HepG2 (cell line): ENCODE measurements at regions not wholly inside any gene's neighbourhood (a gene's known extent, or its start where the extent isn't known, plus 50 kb on each side); places are given as distances from the start of the nearest gene placed in this dataset.

Source experiments
- ATAC-seq: fragments of 200-7000 bp; cut with Tn5 transposase; 3 replicates; pipeline ENCODE4 v1.9.1; 2020; ENCODE audit warnings: mild to moderate bottlenecking, moderate library complexity
- BruUV-seq: library from RNA; stranded (reverse); fragments of 400-500 nt; replicated peaks from 2 replicates; lab custom pipeline; 2021; lab: Mats Ljungman, UMichigan
- CTCF ChIA-PET: fragments of 300-600 bp; formaldehyde crosslinking; extraction: SDS; loops from one replicate; lab custom pipeline; 2021; ENCODE audit warnings: low total read pairs, inconsistent platforms, low intra/inter-chr PET ratio; lab: Yijun Ruan, JAX
- POLR2A ChIA-PET: fragments of 350-600 bp; sonication (Branson Sonifier 250); formaldehyde crosslinking; loops from one replicate; lab custom pipeline; 2020; ENCODE audit warnings: antibody characterized with exemption, inconsistent platforms; lab: Yijun Ruan, JAX
- DNase-seq: peaks from one replicate; pipeline ENCODE4 v3.0.0-alpha.2; 2015; ENCODE audit warnings: low spot score
- FAIRE-seq: peaks from 3 replicates; lab custom pipeline; 2011; peaks lifted over from hg19 to GRCh38; lab: Jason Lieb, UNC
- H2AFZ ChIP-seq: one replicate; pipeline ENCODE4 v1.6.1; 2011; ENCODE audit warnings: low read length, inconsistent platforms
- H3K27ac ChIP-seq: fragments of 300-600 bp; 3 replicates; pipeline ENCODE4 v1.8.0; 2011; ENCODE audit warnings: mixed run types, mild to moderate bottlenecking, mixed read lengths, low read length, inconsistent platforms; ENCODE audit not compliant: insufficient read depth; ENCODE audit errors: extremely low read length
- H3K27me3 ChIP-seq, 2 experiments: fragments of 200-600 bp in 1 of 2; 2 replicates in 1 of 2; 3 replicates in 1 of 2; pipeline versions ENCODE4 v1.6.0 to v1.8.0; 2011; ENCODE audit warnings: low read length in 2 of 2, mild to moderate bottlenecking in 2 of 2, moderate library complexity in 2 of 2, inconsistent platforms in 1 of 2; ENCODE audit not compliant: insufficient read depth in 2 of 2, control insufficient read depth in 1 of 2
- H3K36me3 ChIP-seq, 2 experiments: fragments of 200-600 bp in 1 of 2; replicated peaks in 1 of 2; 2 replicates in 1 of 2; 3 replicates in 1 of 2; pipeline versions ENCODE4 v1.5.1 to v1.8.0; 2011; ENCODE audit warnings: low read length in 2 of 2, inconsistent platforms in 1 of 2; ENCODE audit not compliant: insufficient read depth in 2 of 2, control insufficient read depth in 1 of 2
- H3K4me1 ChIP-seq: 2 replicates; pipeline ENCODE4 v1.5.1; 2012; ENCODE audit warnings: low read length, inconsistent platforms; ENCODE audit not compliant: insufficient read depth
- H3K4me2 ChIP-seq: 2 replicates; pipeline ENCODE4 v1.6.0; 2011; ENCODE audit warnings: low read depth, low read length, inconsistent platforms
- H3K4me3 ChIP-seq, 3 experiments: fragments of 200-600 bp in 1 of 3; sonication (generic), shearing (Covaris generic) in 1 of 3; replicated peaks in 1 of 3; 2 replicates each; pipeline ENCODE4 v1.5.1; 2011 to 2016; ENCODE audit warnings: low read length in 3 of 3, inconsistent platforms in 2 of 3, low read depth in 2 of 3, mild to moderate bottlenecking in 2 of 3, control low read depth in 1 of 3, mixed read lengths in 1 of 3; ENCODE audit not compliant: insufficient read depth in 1 of 3
- H3K79me2 ChIP-seq: one replicate; pipeline ENCODE4 v1.6.1; 2011; ENCODE audit warnings: low read length, inconsistent platforms; ENCODE audit not compliant: insufficient read depth
- H3K9ac ChIP-seq: 2 replicates; pipeline ENCODE4 v1.6.0; 2011; ENCODE audit warnings: mild to moderate bottlenecking, low read depth, low read length, inconsistent platforms; ENCODE audit not compliant: insufficient read depth
- H3K9me3 ChIP-seq: 2 replicates; pipeline ENCODE4 v1.5.1; 2012; ENCODE audit warnings: mild to moderate bottlenecking, low read length
- H4K20me1 ChIP-seq: 2 replicates; pipeline ENCODE4 v1.6.0; 2011; ENCODE audit warnings: inconsistent platforms, mild to moderate bottlenecking, low read length, moderate library complexity; ENCODE audit not compliant: insufficient read depth
- ATF4 ChIP-seq, 2 experiments: fragments of 450-650 bp in 1 of 2; sonication (generic) in 1 of 2; formaldehyde crosslinking; IDR thresholded peaks; 2 replicates each; pipeline versions ENCODE4 v1.5.0 to v1.8.0; 2020 to 2022; ENCODE audit warnings: mild to moderate bottlenecking in 1 of 2, missing genetic modification reagents in 1 of 2
- CEBPB ChIP-seq: IDR thresholded peaks from 2 replicates; pipeline ENCODE4 v1.6.1; 2011; ENCODE audit warnings: low read depth, low read length, improper control_type of control experiment, borderline replicate concordance
- CEBPG ChIP-seq: IDR thresholded peaks from 2 replicates; pipeline ENCODE4 v1.6.1; 2016
- DPF2 ChIP-seq: sonication (generic); formaldehyde crosslinking; IDR thresholded peaks from 2 replicates; pipeline ENCODE4 v1.4.0; 2020; ENCODE audit warnings: mild to moderate bottlenecking, low read depth, missing genetic modification reagents, borderline replicate concordance
- ETV6 ChIP-seq: sonication (generic); formaldehyde crosslinking; conservative IDR thresholded peaks from 2 replicates; pipeline ENCODE4 v1.4.0; 2020; ENCODE audit warnings: missing genetic modification reagents
- NCOA2 ChIP-seq: sonication (generic); formaldehyde crosslinking; IDR thresholded peaks from 2 replicates; pipeline ENCODE4 v1.8.0; 2022; ENCODE audit warnings: inconsistent platforms
- SALL1 ChIP-seq: sonication (generic); formaldehyde crosslinking; IDR thresholded peaks from 2 replicates; pipeline ENCODE4 v1.8.0; 2022; ENCODE audit warnings: mild to moderate bottlenecking, missing genetic modification reagents
- SMAD9 ChIP-seq: sonication (generic); formaldehyde crosslinking; IDR thresholded peaks from 2 replicates; pipeline ENCODE4 v1.5.1; 2020; ENCODE audit warnings: mild to moderate bottlenecking, missing genetic modification reagents
- SNAI1 ChIP-seq: sonication (generic); formaldehyde crosslinking; IDR thresholded peaks from 2 replicates; pipeline ENCODE4 v1.5.0; 2020; ENCODE audit warnings: mild to moderate bottlenecking, missing genetic modification reagents, borderline replicate concordance
- STAT5B ChIP-seq: sonication (generic); formaldehyde crosslinking; IDR thresholded peaks from 2 replicates; pipeline ENCODE4 v1.4.0; 2020; ENCODE audit warnings: missing genetic modification reagents
- TEAD3 ChIP-seq: optimal IDR thresholded peaks from 2 replicates; pipeline ENCODE3; 2016; ENCODE audit warnings: borderline replicate concordance
- WGBS: methylation state at CpG from one replicate; pipeline ENCODE4 v1.1.6; 2017; ENCODE audit warnings: low lambda C conversion rate; 5-methylcytosine and 5-hydroxymethylcytosine counted together
- in situ Hi-C: cut with HindIII; loops from 2 replicates; pipeline ENCODE4 v1.10.0; 2017; ENCODE audit warnings: low pct_unique_long_range_greater_than_20kb; ENCODE audit not compliant: extremely low pct_ligation_motif_present
- intact Hi-C: fragments of 100-400 bp; cut with micrococcal nuclease; formaldehyde crosslinking; loops from one replicate; pipeline ENCODE4 v1.10.0; 2022; ENCODE audit not compliant: unreplicated experiment
- TF ChIP-seq, protein P1 (sequence below): IDR thresholded peaks from 2 replicates; pipeline ENCODE4 v1.4.0; 2020; ENCODE audit warnings: mild to moderate bottlenecking, missing genetic modification reagents
- TF ChIP-seq, protein P2 (sequence below): sonication (generic); formaldehyde crosslinking; IDR thresholded peaks from 2 replicates; pipeline ENCODE4 v1.5.1; 2020; ENCODE audit warnings: missing genetic modification reagents, mild to moderate bottlenecking, borderline replicate concordance
- TF ChIP-seq, protein P3 (sequence below): sonication (generic); formaldehyde crosslinking; IDR thresholded peaks from 2 replicates; pipeline ENCODE4 v1.8.0; 2022; ENCODE audit warnings: mild to moderate bottlenecking, missing genetic modification reagents, moderate library complexity
- TF ChIP-seq, protein P4 (sequence below): sonication (generic); formaldehyde crosslinking; IDR thresholded peaks from 2 replicates; pipeline ENCODE4 v1.4.0; 2020; ENCODE audit warnings: mild to moderate bottlenecking, missing genetic modification reagents, borderline replicate concordance

- Histone ChIP-seq H3K9ac (no peak overlapping the region), H3K4me2 (no peak overlapping the region), H4K20me1 (no peaks in the 10 kb centered on the region), H3K4me3 (no peak overlapping the region), H3K4me1 (peaks cover 9% of the 10 kb centered on the region; the same call in 1 of the 2 replicates), H2AFZ (no peak overlapping the region), H3K79me2 (no peaks in the 10 kb centered on the region), H3K27me3 (peaks cover 0 to 4% of the 10 kb centered on the region in 2 experiments; a peak in 1 of 5 replicates), H3K9me3 (no peaks in the 10 kb centered on the region), H3K27ac (no peak overlapping the region), H3K36me3 (no peaks in the 10 kb centered on the region)
- CTCF ChIA-PET: no interaction called here
- WGBS: 47% methylated on average over 6 of the region's 6 CpGs
- ATAC-seq (no peak), FAIRE-seq (peak; percentile 47), DNase-seq (no peak)
- TF ChIP-seq, protein P1, sequence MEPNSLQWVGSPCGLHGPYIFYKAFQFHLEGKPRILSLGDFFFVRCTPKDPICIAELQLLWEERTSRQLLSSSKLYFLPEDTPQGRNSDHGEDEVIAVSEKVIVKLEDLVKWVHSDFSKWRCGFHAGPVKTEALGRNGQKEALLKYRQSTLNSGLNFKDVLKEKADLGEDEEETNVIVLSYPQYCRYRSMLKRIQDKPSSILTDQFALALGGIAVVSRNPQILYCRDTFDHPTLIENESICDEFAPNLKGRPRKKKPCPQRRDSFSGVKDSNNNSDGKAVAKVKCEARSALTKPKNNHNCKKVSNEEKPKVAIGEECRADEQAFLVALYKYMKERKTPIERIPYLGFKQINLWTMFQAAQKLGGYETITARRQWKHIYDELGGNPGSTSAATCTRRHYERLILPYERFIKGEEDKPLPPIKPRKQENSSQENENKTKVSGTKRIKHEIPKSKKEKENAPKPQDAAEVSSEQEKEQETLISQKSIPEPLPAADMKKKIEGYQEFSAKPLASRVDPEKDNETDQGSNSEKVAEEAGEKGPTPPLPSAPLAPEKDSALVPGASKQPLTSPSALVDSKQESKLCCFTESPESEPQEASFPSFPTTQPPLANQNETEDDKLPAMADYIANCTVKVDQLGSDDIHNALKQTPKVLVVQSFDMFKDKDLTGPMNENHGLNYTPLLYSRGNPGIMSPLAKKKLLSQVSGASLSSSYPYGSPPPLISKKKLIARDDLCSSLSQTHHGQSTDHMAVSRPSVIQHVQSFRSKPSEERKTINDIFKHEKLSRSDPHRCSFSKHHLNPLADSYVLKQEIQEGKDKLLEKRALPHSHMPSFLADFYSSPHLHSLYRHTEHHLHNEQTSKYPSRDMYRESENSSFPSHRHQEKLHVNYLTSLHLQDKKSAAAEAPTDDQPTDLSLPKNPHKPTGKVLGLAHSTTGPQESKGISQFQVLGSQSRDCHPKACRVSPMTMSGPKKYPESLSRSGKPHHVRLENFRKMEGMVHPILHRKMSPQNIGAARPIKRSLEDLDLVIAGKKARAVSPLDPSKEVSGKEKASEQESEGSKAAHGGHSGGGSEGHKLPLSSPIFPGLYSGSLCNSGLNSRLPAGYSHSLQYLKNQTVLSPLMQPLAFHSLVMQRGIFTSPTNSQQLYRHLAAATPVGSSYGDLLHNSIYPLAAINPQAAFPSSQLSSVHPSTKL (CRISPR knock-in tag): no peak
- no peak for TF ChIP-seq DPF2
- peak in 1 of 2 experiments; percentile 27; a peak in 1 of 4 replicates for TF ChIP-seq ATF4 (CRISPR knock-in tag; IDR thresholded peaks at IDR 0.05)
- no peak for TF ChIP-seq SNAI1
- TF ChIP-seq NCOA2 (CRISPR knock-in tag): no peak
- TF ChIP-seq ETV6: no peak
- no peak for TF ChIP-seq STAT5B
- no peak for TF ChIP-seq SMAD9 (CRISPR knock-in tag)
- no peak for TF ChIP-seq TEAD3 (CRISPR knock-in tag)
- TF ChIP-seq CEBPB: peak; percentile 76
- TF ChIP-seq, protein P2, sequence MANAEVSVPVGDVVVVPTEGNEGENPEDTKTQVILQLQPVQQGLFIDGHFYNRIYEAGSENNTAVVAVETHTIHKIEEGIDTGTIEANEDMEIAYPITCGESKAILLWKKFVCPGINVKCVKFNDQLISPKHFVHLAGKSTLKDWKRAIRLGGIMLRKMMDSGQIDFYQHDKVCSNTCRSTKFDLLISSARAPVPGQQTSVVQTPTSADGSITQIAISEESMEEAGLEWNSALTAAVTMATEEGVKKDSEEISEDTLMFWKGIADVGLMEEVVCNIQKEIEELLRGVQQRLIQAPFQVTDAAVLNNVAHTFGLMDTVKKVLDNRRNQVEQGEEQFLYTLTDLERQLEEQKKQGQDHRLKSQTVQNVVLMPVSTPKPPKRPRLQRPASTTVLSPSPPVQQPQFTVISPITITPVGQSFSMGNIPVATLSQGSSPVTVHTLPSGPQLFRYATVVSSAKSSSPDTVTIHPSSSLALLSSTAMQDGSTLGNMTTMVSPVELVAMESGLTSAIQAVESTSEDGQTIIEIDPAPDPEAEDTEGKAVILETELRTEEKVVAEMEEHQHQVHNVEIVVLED: no peak
- TF ChIP-seq, protein P3, sequence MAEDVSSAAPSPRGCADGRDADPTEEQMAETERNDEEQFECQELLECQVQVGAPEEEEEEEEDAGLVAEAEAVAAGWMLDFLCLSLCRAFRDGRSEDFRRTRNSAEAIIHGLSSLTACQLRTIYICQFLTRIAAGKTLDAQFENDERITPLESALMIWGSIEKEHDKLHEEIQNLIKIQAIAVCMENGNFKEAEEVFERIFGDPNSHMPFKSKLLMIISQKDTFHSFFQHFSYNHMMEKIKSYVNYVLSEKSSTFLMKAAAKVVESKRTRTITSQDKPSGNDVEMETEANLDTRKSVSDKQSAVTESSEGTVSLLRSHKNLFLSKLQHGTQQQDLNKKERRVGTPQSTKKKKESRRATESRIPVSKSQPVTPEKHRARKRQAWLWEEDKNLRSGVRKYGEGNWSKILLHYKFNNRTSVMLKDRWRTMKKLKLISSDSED (CRISPR knock-in tag): no peak
- TF ChIP-seq CEBPG (CRISPR knock-in tag): peak; percentile 16; the same call in 1 of the 2 replicates
- TF ChIP-seq, protein P4, sequence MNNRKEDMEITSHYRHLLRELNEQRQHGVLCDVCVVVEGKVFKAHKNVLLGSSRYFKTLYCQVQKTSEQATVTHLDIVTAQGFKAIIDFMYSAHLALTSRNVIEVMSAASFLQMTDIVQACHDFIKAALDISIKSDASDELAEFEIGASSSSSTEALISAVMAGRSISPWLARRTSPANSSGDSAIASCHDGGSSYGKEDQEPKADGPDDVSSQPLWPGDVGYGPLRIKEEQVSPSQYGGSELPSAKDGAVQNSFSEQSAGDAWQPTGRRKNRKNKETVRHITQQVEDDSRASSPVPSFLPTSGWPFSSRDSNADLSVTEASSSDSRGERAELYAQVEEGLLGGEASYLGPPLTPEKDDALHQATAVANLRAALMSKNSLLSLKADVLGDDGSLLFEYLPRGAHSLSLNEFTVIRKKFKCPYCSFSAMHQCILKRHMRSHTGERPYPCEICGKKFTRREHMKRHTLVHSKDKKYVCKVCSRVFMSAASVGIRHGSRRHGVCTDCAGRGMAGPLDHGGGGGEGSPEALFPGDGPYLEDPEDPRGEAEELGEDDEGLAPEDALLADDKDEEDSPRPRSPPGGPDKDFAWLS (CRISPR knock-in tag): no peak
- TF ChIP-seq SALL1: no peak
- in situ Hi-C loops (no loop called here), intact Hi-C loops (no loop called here)
- POLR2A ChIA-PET: no interaction called here
- no TSS peak for BruUV-seq
Observed at GRCh38 chr6:156703719-156704118, 73.5 kb upstream of the ARID1B start.
